Stomach (tissue), 4 donors: ENCODE measurements at regions not wholly inside any gene's neighbourhood (a gene's known extent, or its start where the extent isn't known, plus 50 kb on each side); places are given as distances from the start of the nearest gene placed in this dataset.

ENCODE experiments used
- CTCF ChIP-seq, 7 experiments: fragments of 450-650 bp in 4 of 7; fragments of 200-600 bp in 3 of 7; sonication (generic) in 3 of 7; IDR thresholded peaks; one replicate each; pipeline ENCODE4 v1.5.1; 2016 to 2019; ENCODE audit warnings: antibody characterized with exemption in 7 of 7, control low read depth in 2 of 7, mild to moderate bottlenecking in 1 of 7
- POLR2A ChIP-seq, 4 donors: fragments of 450-650 bp; IDR thresholded peaks; one replicate each; pipeline ENCODE4 v1.6.1; 2016; ENCODE audit warnings: antibody characterized with exemption in 4 of 4, control low read depth in 2 of 4, mild to moderate bottlenecking in 1 of 4, moderate library complexity in 1 of 4

DNA sequence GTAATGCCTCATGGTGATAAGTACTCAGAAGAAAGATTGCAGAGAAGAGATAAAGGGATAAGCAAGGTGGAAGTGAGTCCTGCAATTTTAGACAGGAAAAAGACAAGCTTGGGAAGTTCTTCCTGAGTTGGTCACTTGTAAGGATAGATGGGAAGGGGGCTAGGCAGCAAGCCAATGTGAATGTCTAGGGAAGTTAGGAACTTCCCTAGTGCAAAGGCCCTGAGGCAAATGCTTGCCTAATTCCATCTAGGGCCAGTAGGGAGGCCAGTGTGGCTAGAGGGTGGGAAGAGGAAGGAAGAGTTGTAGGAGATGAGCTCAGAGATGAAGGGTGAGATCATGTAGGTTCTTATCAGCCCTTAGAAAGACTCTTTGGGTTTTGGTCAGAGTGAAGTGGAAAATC, 206.6 kb downstream of the MAT2B start:
- TF ChIP-seq CTCF (IDR thresholded peaks at IDR 0.05) (no peak), POLR2A (IDR thresholded peaks at IDR 0.05) (no peak)
